ENCODE measurements at regions not wholly inside any gene's neighbourhood (a gene's known extent, or its start where the extent isn't known, plus 50 kb on each side); places are given as distances from the start of the nearest gene placed in this dataset.

DNA sequence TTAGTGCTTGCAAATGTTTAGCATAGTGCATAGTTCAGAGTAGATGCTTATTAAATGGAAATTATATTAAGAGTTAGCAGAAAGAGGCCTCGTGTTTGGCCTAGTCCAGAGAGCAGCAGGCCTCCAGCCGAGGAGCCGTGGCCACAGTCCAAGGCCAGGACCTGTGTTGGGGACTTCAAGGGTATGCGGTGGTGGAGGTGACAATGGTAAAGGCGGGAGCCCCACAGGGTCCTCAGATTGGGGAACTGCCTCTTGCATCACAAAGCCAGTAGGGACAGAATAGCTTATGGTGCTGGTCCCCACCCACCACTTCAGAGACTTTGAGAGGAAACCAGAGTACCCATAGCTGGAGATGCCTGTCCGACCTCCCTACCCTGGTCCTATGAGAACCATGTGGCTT is 554.6 kb upstream of the RIOK2 start:
- TF ChIP-seq FOXK2 (IDR thresholded peaks at IDR 0.05) (no peak), BHLHE40 (IDR thresholded peaks at IDR 0.05; ENCODE audit: borderline replicate concordance) (no peak), TARDBP (IDR thresholded peaks at IDR 0.05) (no peak), ZNF384 (IDR thresholded peaks at IDR 0.05) (no peak), SP1 (IDR thresholded peaks at IDR 0.05) (no peak), SUZ12 (IDR thresholded peaks at IDR 0.05) (no peak), FOXA1 (IDR thresholded peaks at IDR 0.05) (no peak), L3MBTL2 (conservative IDR thresholded peaks at IDR 0.05) (no peak), ELF4 (IDR thresholded peaks at IDR 0.05) (no peak), LEF1 (IDR thresholded peaks at IDR 0.05; ENCODE audit: borderline replicate concordance) (no peak), NFRKB (IDR thresholded peaks at IDR 0.05) (no peak)
- TF ChIP-seq, protein P1, sequence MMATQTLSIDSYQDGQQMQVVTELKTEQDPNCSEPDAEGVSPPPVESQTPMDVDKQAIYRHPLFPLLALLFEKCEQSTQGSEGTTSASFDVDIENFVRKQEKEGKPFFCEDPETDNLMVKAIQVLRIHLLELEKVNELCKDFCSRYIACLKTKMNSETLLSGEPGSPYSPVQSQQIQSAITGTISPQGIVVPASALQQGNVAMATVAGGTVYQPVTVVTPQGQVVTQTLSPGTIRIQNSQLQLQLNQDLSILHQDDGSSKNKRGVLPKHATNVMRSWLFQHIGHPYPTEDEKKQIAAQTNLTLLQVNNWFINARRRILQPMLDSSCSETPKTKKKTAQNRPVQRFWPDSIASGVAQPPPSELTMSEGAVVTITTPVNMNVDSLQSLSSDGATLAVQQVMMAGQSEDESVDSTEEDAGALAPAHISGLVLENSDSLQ (IDR thresholded peaks at IDR 0.05) = no peak
